ENCODE measurements at regions not wholly inside any gene's neighbourhood (a gene's known extent, or its start where the extent isn't known, plus 50 kb on each side); places are given as distances from the start of the nearest gene placed in this dataset.

- no peak for TF ChIP-seq CTCF (IDR thresholded peaks at IDR 0.05; ENCODE audit: low read depth, low read length)
- no peak for TF ChIP-seq EZH2phosphoT487 (IDR thresholded peaks at IDR 0.05; ENCODE audit: low read depth)
Measured at GRCh38 chr3:191593486-191593885, 132.5 kb downstream of the PYDC2 start.

Measured in OCI-LY3 (cell line).